AG04449 (cell line): ENCODE measurements at regions not wholly inside any gene's neighbourhood (a gene's known extent, or its start where the extent isn't known, plus 50 kb on each side); places are given as distances from the start of the nearest gene placed in this dataset.
"Not testable (repeated sequence)": the region's sequence is repeated elsewhere in the genome, so short reads cannot be mapped to it uniquely, and the experiment has no call there.

Experiments
- CTCF ChIA-PET: fragments of 350-600 bp; formaldehyde crosslinking; extraction: SDS; loops from one replicate; lab custom pipeline; 2021; ENCODE audit warnings: antibody characterized with exemption; lab: Yijun Ruan, JAX
- POLR2A ChIA-PET: fragments of 400-600, 350-600 bp; formaldehyde crosslinking; extraction: SDS; loops from one replicate; lab custom pipeline; 2020; ENCODE audit warnings: antibody characterized with exemption, inconsistent platforms; lab: Yijun Ruan, JAX
- DNase-seq: peaks from one replicate; pipeline ENCODE4 v3.0.0-alpha.2; 2010; ENCODE audit warnings: low read depth, low spot score
- H3K4me3 ChIP-seq: 2 replicates; pipeline ENCODE4 v1.5.1; 2011; ENCODE audit warnings: low read depth, mild to moderate bottlenecking, control low read depth, low read length
- CTCF ChIP-seq: IDR thresholded peaks from one replicate; pipeline ENCODE4 v1.5.1; 2011; ENCODE audit warnings: mild to moderate bottlenecking, moderate library complexity, low read length, control low read depth, inconsistent platforms; ENCODE audit not compliant: insufficient read depth; ENCODE audit errors: missing control alignments

GRCh38 chr13:33676045-33676989 lies 141.6 kb upstream of the RFC3 start:
- CTCF ChIA-PET: no interaction called here

GRCh38 chr13:33677215-33677614 lies 140.7 kb upstream of the RFC3 start:
- no peak for TF ChIP-seq CTCF
- no peak overlapping the region for H3K4me3 ChIP-seq
- POLR2A ChIA-PET: no interaction called here
- no peak for DNase-seq
- CTCF ChIA-PET: no interaction called here

More at GRCh38 chr13:33676045-33676989, 141.6 kb upstream of the RFC3 start:
- TF ChIP-seq CTCF: no peak
- DNase-seq: no peak
- H3K4me3 ChIP-seq: peak overlapping the region; percentile 40
- POLR2A ChIA-PET: no interaction called here

- POLR2A ChIA-PET: no interaction called here
- CTCF ChIA-PET: interaction anchor here (0.6 kb wide), 1 partner anchor 456 kb away, joined by 3 read pairs; no protein-coding TSS in a partner anchor
- TF ChIP-seq CTCF: no peak
- no peak for DNase-seq
- no peak overlapping the region for H3K4me3 ChIP-seq
Measured at GRCh38 chr13:33678084-33678483, 139.9 kb upstream of the RFC3 start.

- no peak overlapping the region for H3K4me3 ChIP-seq
- no peak for TF ChIP-seq CTCF
- ChIA-PET CTCF (no interaction called here), POLR2A (no interaction called here)
- no peak for DNase-seq
Measured at GRCh38 chr13:33678906-33679657, 138.9 kb upstream of the RFC3 start.

- no peak for TF ChIP-seq CTCF
- H3K4me3 ChIP-seq: no peak overlapping the region
- CTCF ChIA-PET: no interaction called here
- no peak for DNase-seq
- POLR2A ChIA-PET: no interaction called here
Measured at GRCh38 chr13:33679658-33680012, 138.3 kb upstream of the RFC3 start.

- no peak for TF ChIP-seq CTCF
- H3K4me3 ChIP-seq: no peak overlapping the region
- no peak for DNase-seq
- POLR2A ChIA-PET: no interaction called here
- CTCF ChIA-PET: no interaction called here
Measured at GRCh38 chr13:33682020-33682564, 135.9 kb upstream of the RFC3 start.

- DNase-seq, CTCF ChIA-PET, POLR2A ChIA-PET: not testable (repeated sequence)
Measured at GRCh38 chr13:33682646-33683045, 135.3 kb upstream of the RFC3 start.

More at GRCh38 chr13:33682646-33683045, 135.3 kb upstream of the RFC3 start:
- H3K4me3 ChIP-seq: not testable (repeated sequence)
